ENCODE measurements at regions not wholly inside any gene's neighbourhood (a gene's known extent, or its start where the extent isn't known, plus 50 kb on each side); places are given as distances from the start of the nearest gene placed in this dataset.

GRCh38 chr6:4341078-4341797 lies 205.9 kb upstream of the ECI2 start:
- TF ChIP-seq FOXP2 (optimal IDR thresholded peaks at IDR 0.05; ENCODE audit: borderline replicate concordance, extremely low read depth, extremely low read length, insufficient read depth): no peak
- TF ChIP-seq REST (IDR thresholded peaks at IDR 0.05; ENCODE audit: insufficient read depth in 1 of 2, low read depth in 2 of 2, low read length in 2 of 2): no peak
- no peak for TF ChIP-seq TAF1 (IDR thresholded peaks at IDR 0.05; ENCODE audit: borderline replicate concordance, insufficient read depth, low read length)
- no peak for TF ChIP-seq SIN3A (IDR thresholded peaks at IDR 0.05; ENCODE audit: borderline replicate concordance, insufficient read depth, low read length)
- TF ChIP-seq POLR2AphosphoS5 (IDR thresholded peaks at IDR 0.05; ENCODE audit: low read depth, low read length): no peak

- TF ChIP-seq POLR2AphosphoS5 (IDR thresholded peaks at IDR 0.05; ENCODE audit: low read depth, low read length): no peak
- no peak for TF ChIP-seq SIN3A (IDR thresholded peaks at IDR 0.05; ENCODE audit: borderline replicate concordance, insufficient read depth, low read length)
- TF ChIP-seq FOXP2 (optimal IDR thresholded peaks at IDR 0.05; ENCODE audit: borderline replicate concordance, extremely low read depth, extremely low read length, insufficient read depth): no peak
- no peak for TF ChIP-seq REST (IDR thresholded peaks at IDR 0.05; ENCODE audit: insufficient read depth in 1 of 2, low read depth in 2 of 2, low read length in 2 of 2)
- TF ChIP-seq TAF1 (IDR thresholded peaks at IDR 0.05; ENCODE audit: borderline replicate concordance, insufficient read depth, low read length): no peak
These were observed 205.2 kb upstream of the ECI2 start for GRCh38 chr6:4340544-4340943.

- no peak for TF ChIP-seq POLR2AphosphoS5 (IDR thresholded peaks at IDR 0.05; ENCODE audit: low read depth, low read length)
- TF ChIP-seq TAF1 (IDR thresholded peaks at IDR 0.05; ENCODE audit: borderline replicate concordance, insufficient read depth, low read length): no peak
- no peak for TF ChIP-seq FOXP2 (optimal IDR thresholded peaks at IDR 0.05; ENCODE audit: borderline replicate concordance, extremely low read depth, extremely low read length, insufficient read depth)
- no peak for TF ChIP-seq SIN3A (IDR thresholded peaks at IDR 0.05; ENCODE audit: borderline replicate concordance, insufficient read depth, low read length)
- no peak for TF ChIP-seq REST (IDR thresholded peaks at IDR 0.05; ENCODE audit: insufficient read depth in 1 of 2, low read depth in 2 of 2, low read length in 2 of 2)
These were observed 203.5 kb upstream of the ECI2 start for GRCh38 chr6:4338884-4339283.

GRCh38 chr6:4336778-4337442 lies 201.5 kb upstream of the ECI2 start:
- TF ChIP-seq FOXP2 (optimal IDR thresholded peaks at IDR 0.05; ENCODE audit: borderline replicate concordance, extremely low read depth, extremely low read length, insufficient read depth): no peak
- no peak for TF ChIP-seq SIN3A (IDR thresholded peaks at IDR 0.05; ENCODE audit: borderline replicate concordance, insufficient read depth, low read length)
- no peak for TF ChIP-seq POLR2AphosphoS5 (IDR thresholded peaks at IDR 0.05; ENCODE audit: low read depth, low read length)
- no peak for TF ChIP-seq TAF1 (IDR thresholded peaks at IDR 0.05; ENCODE audit: borderline replicate concordance, insufficient read depth, low read length)
- TF ChIP-seq REST (IDR thresholded peaks at IDR 0.05; ENCODE audit: insufficient read depth in 1 of 2, low read depth in 2 of 2, low read length in 2 of 2): no peak

Data from PFSK-1 (cell line).